ENCODE measurements at regions not wholly inside any gene's neighbourhood (a gene's known extent, or its start where the extent isn't known, plus 50 kb on each side); places are given as distances from the start of the nearest gene placed in this dataset.

GRCh38 chr6:95095855-95096254 is 481.5 kb upstream of the MANEA start:
- in situ Hi-C loops (cut with MboI) (no loop called here), intact Hi-C loops (cut with micrococcal nuclease) (no loop called here)
- FAIRE-seq (no peak), DNase-seq (ENCODE audit: extremely low read depth in 1 of 4, low spot score in 3 of 4) (no peak), ATAC-seq (no peak)
- no peaks in the 10 kb centered on the region for H3K9me3 ChIP-seq (replicated peaks; ENCODE audit: control insufficient read depth, insufficient read depth, low read depth, low read length)
- H3K4me2 ChIP-seq (ENCODE audit: insufficient read depth, low read length) = no peak overlapping the region
- no TSS peak for BruUV-seq (replicated peaks)
- ChIA-PET POLR2A (no interaction called here), CTCF (ENCODE audit: low intra/inter-chr PET ratio) (no interaction called here)
- H3K4me3 ChIP-seq = no peak overlapping the region
- H3K27me3 ChIP-seq (ENCODE audit: control insufficient read depth in 2 of 2, insufficient read depth in 2 of 2, low read length in 2 of 2) = no peaks in the 10 kb centered on the region
- no peaks in the 10 kb centered on the region for H3K79me2 ChIP-seq (ENCODE audit: control insufficient read depth, insufficient read depth, low read length)
- TF ChIP-seq BACH1 (tag; IDR thresholded peaks at IDR 0.05) (no peak), ZFP1 (CRISPR knock-in tag; IDR thresholded peaks at IDR 0.05) (no peak), SETDB1 (IDR thresholded peaks at IDR 0.05; ENCODE audit: low read length) (no peak), ZZZ3 (IDR thresholded peaks at IDR 0.05) (no peak), ZKSCAN1 (IDR thresholded peaks at IDR 0.05; ENCODE audit: low read depth, low read length) (no peak), IFI16 (CRISPR knock-in tag; IDR thresholded peaks at IDR 0.05) (no peak), CSDE1 (IDR thresholded peaks at IDR 0.05) (no peak), SRF (CRISPR knock-in tag; IDR thresholded peaks at IDR 0.05) (no peak), CREM (IDR thresholded peaks at IDR 0.05; ENCODE audit: low read depth) (no peak)
- H3K9me1 ChIP-seq (ENCODE audit: control insufficient read depth, insufficient read depth, low read length) = no peaks in the 10 kb centered on the region
- H3K36me3 ChIP-seq (ENCODE audit: control insufficient read depth, insufficient read depth, low read length) = no peaks in the 10 kb centered on the region
- H2AFZ ChIP-seq (ENCODE audit: low read depth, low read length) = no peak overlapping the region
- H4K20me1 ChIP-seq (replicated peaks; ENCODE audit: control insufficient read depth, insufficient read depth, low read length) = no peaks in the 10 kb centered on the region
- no peak overlapping the region for H3K27ac ChIP-seq (ENCODE audit: extremely low read depth, low read depth, low read length)
- WGBS (ENCODE audit: insufficient coverage, low coverage, missing lambda C conversion rate) = 0% methylated on average over 2 of the region's 2 CpGs
- no peaks in the 10 kb centered on the region for H3K4me1 ChIP-seq (replicated peaks in 1 of 2; ENCODE audit: control insufficient read depth in 2 of 2, insufficient read depth in 2 of 2, low read length in 2 of 2)
- H3K9ac ChIP-seq (ENCODE audit: insufficient read depth in 1 of 2, low read depth in 2 of 2, low read length in 2 of 2) = no peak overlapping the region

DNA sequence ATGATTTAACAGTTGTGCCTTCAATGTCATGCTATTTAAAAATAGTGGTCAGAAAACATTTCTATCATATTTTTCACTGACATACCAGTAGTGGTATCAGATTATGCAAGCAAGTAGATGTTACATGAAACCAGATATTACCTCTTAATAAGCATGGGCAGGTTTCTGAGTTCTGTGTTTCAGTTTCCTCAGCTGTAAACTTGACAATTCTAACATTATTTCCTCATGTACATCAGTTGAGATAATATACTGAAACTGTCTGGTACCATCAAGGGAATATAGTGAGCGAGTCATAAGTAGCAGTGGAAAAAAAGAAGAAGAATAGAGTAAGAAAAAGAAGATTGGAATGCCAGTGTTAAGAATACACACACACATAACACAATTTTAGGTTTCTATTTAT is 477.9 kb upstream of the MANEA start:
- Histone ChIP-seq H3K4me3 (no peak overlapping the region), H3K27ac (ENCODE audit: extremely low read depth, low read depth, low read length) (no peak overlapping the region), H3K36me3 (ENCODE audit: control insufficient read depth, insufficient read depth, low read length) (no peaks in the 10 kb centered on the region), H3K79me2 (ENCODE audit: control insufficient read depth, insufficient read depth, low read length) (no peaks in the 10 kb centered on the region), H3K9me3 (replicated peaks; ENCODE audit: control insufficient read depth, insufficient read depth, low read depth, low read length) (no peaks in the 10 kb centered on the region), H3K9ac (ENCODE audit: insufficient read depth in 1 of 2, low read depth in 2 of 2, low read length in 2 of 2) (no peak overlapping the region), H3K27me3 (ENCODE audit: control insufficient read depth in 2 of 2, insufficient read depth in 2 of 2, low read length in 2 of 2) (no peaks in the 10 kb centered on the region), H2AFZ (ENCODE audit: low read depth, low read length) (no peak overlapping the region), H4K20me1 (replicated peaks; ENCODE audit: control insufficient read depth, insufficient read depth, low read length) (no peaks in the 10 kb centered on the region), H3K9me1 (ENCODE audit: control insufficient read depth, insufficient read depth, low read length) (no peaks in the 10 kb centered on the region), H3K4me1 (replicated peaks in 1 of 2; ENCODE audit: control insufficient read depth in 2 of 2, insufficient read depth in 2 of 2, low read length in 2 of 2) (no peaks in the 10 kb centered on the region), H3K4me2 (ENCODE audit: insufficient read depth, low read length) (no peak overlapping the region)
- TF ChIP-seq CEBPG (CRISPR knock-in tag; IDR thresholded peaks at IDR 0.05) (no peak), CEBPG (tag; conservative IDR thresholded peaks at IDR 0.05 in 1 of 2, IDR thresholded peaks at IDR 0.05 in 1 of 2) (no peak), HNRNPUL1 (IDR thresholded peaks at IDR 0.05; ENCODE audit: low read length) (no peak)
- no peak for FAIRE-seq
- ChIA-PET POLR2A (no interaction called here), CTCF (ENCODE audit: low intra/inter-chr PET ratio) (no interaction called here)
- DNase-seq (ENCODE audit: extremely low read depth in 1 of 4, low spot score in 3 of 4) = no peak
- in situ Hi-C loops (cut with MboI) = no loop called here
- no peak for ATAC-seq
- intact Hi-C loops (cut with micrococcal nuclease) = no loop called here
- no TSS peak for BruUV-seq (replicated peaks)
- 0% methylated on average over 1 of the region's 1 CpG for WGBS (ENCODE audit: insufficient coverage, low coverage, missing lambda C conversion rate)
